ACC112 (cell line): ENCODE measurements at regions not wholly inside any gene's neighbourhood (a gene's known extent, or its start where the extent isn't known, plus 50 kb on each side); places are given as distances from the start of the nearest gene placed in this dataset.

ENCODE experiments used
- H2AFZ ChIP-seq: fragments of 200-600 bp; sonication (generic); one replicate; pipeline ENCODE4 v1.6.0; 2017; ENCODE audit warnings: antibody characterized with exemption, low read length; ENCODE audit not compliant: unreplicated experiment
- H3K27ac ChIP-seq: fragments of 200-600 bp; sonication (generic); 2 replicates; pipeline ENCODE4 v1.5.1; 2014; ENCODE audit warnings: low read depth, mild to moderate bottlenecking, antibody characterized with exemption, low read length, moderate library complexity
- H3K27me3 ChIP-seq: fragments of 200-600 bp; sonication (generic); 2 replicates; pipeline ENCODE4 v1.6.1; 2014; ENCODE audit warnings: mild to moderate bottlenecking, antibody characterized with exemption, low read length, moderate library complexity, mixed read lengths; ENCODE audit not compliant: insufficient read depth
- H3K36me3 ChIP-seq: fragments of 200-600 bp; sonication (generic); 2 replicates; pipeline ENCODE4 v1.6.1; 2016; ENCODE audit warnings: mild to moderate bottlenecking, antibody characterized with exemption, low read length, moderate library complexity, mixed read lengths; ENCODE audit not compliant: insufficient read depth
- H3K4me1 ChIP-seq: fragments of 200-600 bp; sonication (generic); one replicate; pipeline ENCODE4 v1.6.1; 2016; ENCODE audit warnings: low read length, mixed read lengths; ENCODE audit not compliant: insufficient read depth, unreplicated experiment, control insufficient read depth
- H3K4me3 ChIP-seq: fragments of 200-600 bp; sonication (generic); 2 replicates; pipeline ENCODE4 v1.5.1; 2014; ENCODE audit warnings: mild to moderate bottlenecking, low read depth, low read length
- H3K79me2 ChIP-seq: fragments of 200-600 bp; sonication (generic); one replicate; pipeline ENCODE4 v1.6.0; 2016; ENCODE audit warnings: low read length; ENCODE audit not compliant: control insufficient read depth, unreplicated experiment, insufficient read depth

- Histone ChIP-seq H3K27ac (no peak overlapping the region), H3K4me3 (no peak overlapping the region), H3K36me3 (no peaks in the 10 kb centered on the region), H3K4me1 (peaks cover 5% of the 10 kb centered on the region), H2AFZ (no peak overlapping the region), H3K79me2 (no peaks in the 10 kb centered on the region), H3K27me3 (no peaks in the 10 kb centered on the region)
These were observed 666.0 kb downstream of the MECOM start for GRCh38 chr3:168997488-168997887.

GRCh38 chr3:168996622-168997021 is 666.9 kb downstream of the MECOM start:
- peaks cover 9% of the 10 kb centered on the region for H3K4me1 ChIP-seq
- no peaks in the 10 kb centered on the region for H3K27me3 ChIP-seq
- no peaks in the 10 kb centered on the region for H3K36me3 ChIP-seq
- no peak overlapping the region for H3K27ac ChIP-seq
- H2AFZ ChIP-seq: peak overlapping the region; percentile 85
- H3K79me2 ChIP-seq: no peaks in the 10 kb centered on the region
- H3K4me3 ChIP-seq: peak overlapping the region; percentile 71

GRCh38 chr3:168995129-168995528 is 668.4 kb downstream of the MECOM start:
- no peak overlapping the region for H3K4me3 ChIP-seq
- no peak overlapping the region for H2AFZ ChIP-seq
- no peaks in the 10 kb centered on the region for H3K79me2 ChIP-seq
- H3K36me3 ChIP-seq: no peaks in the 10 kb centered on the region
- H3K27ac ChIP-seq: no peak overlapping the region
- H3K27me3 ChIP-seq: no peaks in the 10 kb centered on the region
- peaks cover 9% of the 10 kb centered on the region for H3K4me1 ChIP-seq

- Histone ChIP-seq H3K4me3 (no peak overlapping the region), H3K4me1 (peaks cover 9% of the 10 kb centered on the region), H3K27me3 (no peaks in the 10 kb centered on the region), H3K79me2 (no peaks in the 10 kb centered on the region), H3K36me3 (no peaks in the 10 kb centered on the region), H3K27ac (no peak overlapping the region), H2AFZ (peak overlapping the region; percentile 37)
These were observed 671.7 kb downstream of the MECOM start for GRCh38 chr3:168991803-168992202.

- Histone ChIP-seq H3K79me2 (no peaks in the 10 kb centered on the region), H2AFZ (no peak overlapping the region), H3K4me3 (no peak overlapping the region), H3K36me3 (no peaks in the 10 kb centered on the region), H3K27me3 (no peaks in the 10 kb centered on the region), H3K4me1 (peaks cover 4% of the 10 kb centered on the region), H3K27ac (no peak overlapping the region)
These were observed 672.9 kb downstream of the MECOM start for GRCh38 chr3:168990621-168991020.

GRCh38 chr3:168990134-168990533 is 673.4 kb downstream of the MECOM start:
- H3K27me3 ChIP-seq: no peaks in the 10 kb centered on the region
- no peaks in the 10 kb centered on the region for H3K36me3 ChIP-seq
- no peak overlapping the region for H3K27ac ChIP-seq
- no peaks in the 10 kb centered on the region for H3K79me2 ChIP-seq
- no peak overlapping the region for H2AFZ ChIP-seq
- H3K4me3 ChIP-seq: no peak overlapping the region
- peaks cover 4% of the 10 kb centered on the region for H3K4me1 ChIP-seq

- Histone ChIP-seq H3K27me3 (no peaks in the 10 kb centered on the region), H3K27ac (no peak overlapping the region), H3K4me3 (no peak overlapping the region), H3K79me2 (no peaks in the 10 kb centered on the region), H3K4me1 (peaks cover 4% of the 10 kb centered on the region), H3K36me3 (no peaks in the 10 kb centered on the region), H2AFZ (no peak overlapping the region)
These were observed 674.1 kb downstream of the MECOM start for GRCh38 chr3:168989396-168989795.

- Histone ChIP-seq H3K36me3 (no peaks in the 10 kb centered on the region), H3K27ac (no peak overlapping the region), H3K79me2 (no peaks in the 10 kb centered on the region), H3K4me1 (peaks cover 4% of the 10 kb centered on the region), H3K4me3 (no peak overlapping the region), H2AFZ (peak overlapping the region; percentile 8), H3K27me3 (no peaks in the 10 kb centered on the region)
These were observed 674.7 kb downstream of the MECOM start for GRCh38 chr3:168988853-168989252.

GRCh38 chr3:168984872-168985271 is 678.6 kb downstream of the MECOM start:
- Histone ChIP-seq H3K79me2 (no peaks in the 10 kb centered on the region), H2AFZ (no peak overlapping the region), H3K36me3 (no peaks in the 10 kb centered on the region), H3K4me1 (no peaks in the 10 kb centered on the region), H3K4me3 (no peak overlapping the region), H3K27ac (no peak overlapping the region), H3K27me3 (no peaks in the 10 kb centered on the region)

GRCh38 chr3:168983046-168983445 is 680.5 kb downstream of the MECOM start:
- Histone ChIP-seq H3K4me1 (peaks cover 6% of the 10 kb centered on the region), H3K36me3 (no peaks in the 10 kb centered on the region), H2AFZ (no peak overlapping the region)

GRCh38 chr3:168981396-168981795 is 682.1 kb downstream of the MECOM start:
- Histone ChIP-seq H2AFZ (no peak overlapping the region), H3K4me1 (peaks cover 11% of the 10 kb centered on the region), H3K4me3 (no peak overlapping the region), H3K27me3 (no peaks in the 10 kb centered on the region), H3K27ac (no peak overlapping the region), H3K36me3 (no peaks in the 10 kb centered on the region), H3K79me2 (no peaks in the 10 kb centered on the region)

More at GRCh38 chr3:168983046-168983445, 680.5 kb downstream of the MECOM start:
- Histone ChIP-seq H3K4me3 (no peak overlapping the region), H3K27ac (no peak overlapping the region), H3K27me3 (no peaks in the 10 kb centered on the region), H3K79me2 (no peaks in the 10 kb centered on the region)
